ENCODE measurements at regions not wholly inside any gene's neighbourhood (a gene's known extent, or its start where the extent isn't known, plus 50 kb on each side); places are given as distances from the start of the nearest gene placed in this dataset.

DNA sequence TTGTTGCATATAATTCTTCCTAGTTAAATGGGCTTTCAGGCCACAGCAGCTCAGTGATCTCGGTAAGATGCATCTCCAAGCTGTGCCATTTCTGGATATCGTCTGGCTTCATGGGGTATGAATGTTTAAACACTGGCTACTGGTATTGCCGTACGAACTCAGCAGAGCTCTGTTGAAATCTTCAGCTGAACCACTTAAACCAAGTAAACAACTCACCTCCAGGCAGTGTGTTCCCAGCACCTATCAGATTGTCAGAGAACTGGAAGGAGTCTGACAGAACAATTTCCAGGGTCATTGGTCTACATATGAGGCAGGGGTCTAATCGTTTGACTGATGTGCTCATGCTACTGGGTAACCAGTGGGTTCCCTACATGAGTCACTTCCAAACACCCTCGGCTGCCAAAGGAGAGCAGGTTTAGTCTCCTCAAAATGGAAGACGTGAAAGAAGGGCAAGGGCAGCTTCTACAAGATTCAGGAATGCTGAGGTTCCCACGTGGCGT, 93.2 kb upstream of the BMAL1 start (continued):
- TF ChIP-seq FOSL1 (IDR thresholded peaks at IDR 0.05; ENCODE audit: insufficient read depth, low read depth, low read length), result no peak

DNA sequence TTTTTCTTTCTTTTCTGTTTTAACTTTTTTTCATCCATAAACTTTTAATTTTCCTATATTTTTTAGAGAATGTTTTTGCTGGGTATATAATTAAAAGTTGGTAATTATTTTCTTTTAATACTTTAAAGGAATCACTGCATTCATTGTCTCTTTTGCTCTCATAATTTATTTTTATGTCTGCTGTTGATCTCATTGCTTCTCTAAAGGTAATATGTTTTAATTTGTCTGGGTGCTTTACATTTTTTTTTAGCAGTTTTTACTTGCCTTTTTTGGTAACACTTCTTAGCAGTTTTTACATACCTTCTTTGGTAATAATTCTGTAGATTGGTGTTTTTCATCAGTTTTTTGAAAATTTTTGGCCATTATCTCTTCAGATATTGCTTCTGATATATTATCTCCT, 89.4 kb upstream of the BMAL1 start:
- H2BK12ac ChIP-seq (ENCODE audit: low read depth, low read length), result no peak overlapping the region
- H4K91ac ChIP-seq (replicated peaks; ENCODE audit: insufficient read length, low read length), result no peak overlapping the region
- H3K14ac ChIP-seq (ENCODE audit: insufficient read length), result no peak overlapping the region
- H3K79me1 ChIP-seq (ENCODE audit: low read depth, low read length), result no peaks in the 10 kb centered on the region
- no peak overlapping the region for H2BK20ac ChIP-seq (ENCODE audit: low read length)
- POLR2A ChIA-PET (ENCODE audit: partially characterized antibody), result no interaction called here
- DNase-seq (ENCODE audit: low read depth in 1 of 2, low spot score in 2 of 2), result no peak
- no peak overlapping the region for H3K27ac ChIP-seq (ENCODE audit: low read depth, low read length)
- H4K8ac ChIP-seq (ENCODE audit: extremely low read depth, insufficient read depth, low read length), result no peak overlapping the region
- no peak for TF ChIP-seq CBX8 (IDR thresholded peaks at IDR 0.05; ENCODE audit: borderline replicate concordance, low read depth, low read length)
- TF ChIP-seq, protein P1, sequence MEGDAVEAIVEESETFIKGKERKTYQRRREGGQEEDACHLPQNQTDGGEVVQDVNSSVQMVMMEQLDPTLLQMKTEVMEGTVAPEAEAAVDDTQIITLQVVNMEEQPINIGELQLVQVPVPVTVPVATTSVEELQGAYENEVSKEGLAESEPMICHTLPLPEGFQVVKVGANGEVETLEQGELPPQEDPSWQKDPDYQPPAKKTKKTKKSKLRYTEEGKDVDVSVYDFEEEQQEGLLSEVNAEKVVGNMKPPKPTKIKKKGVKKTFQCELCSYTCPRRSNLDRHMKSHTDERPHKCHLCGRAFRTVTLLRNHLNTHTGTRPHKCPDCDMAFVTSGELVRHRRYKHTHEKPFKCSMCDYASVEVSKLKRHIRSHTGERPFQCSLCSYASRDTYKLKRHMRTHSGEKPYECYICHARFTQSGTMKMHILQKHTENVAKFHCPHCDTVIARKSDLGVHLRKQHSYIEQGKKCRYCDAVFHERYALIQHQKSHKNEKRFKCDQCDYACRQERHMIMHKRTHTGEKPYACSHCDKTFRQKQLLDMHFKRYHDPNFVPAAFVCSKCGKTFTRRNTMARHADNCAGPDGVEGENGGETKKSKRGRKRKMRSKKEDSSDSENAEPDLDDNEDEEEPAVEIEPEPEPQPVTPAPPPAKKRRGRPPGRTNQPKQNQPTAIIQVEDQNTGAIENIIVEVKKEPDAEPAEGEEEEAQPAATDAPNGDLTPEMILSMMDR (IDR thresholded peaks at IDR 0.05; ENCODE audit: control extremely low read depth in 1 of 3, insufficient read depth in 1 of 3, low read depth in 1 of 3, low read length in 3 of 3), result no peak
- TF ChIP-seq GTF2F1 (IDR thresholded peaks at IDR 0.05; ENCODE audit: borderline replicate concordance, low read depth, low read length), result no peak
- TF ChIP-seq KDM4A (IDR thresholded peaks at IDR 0.05; ENCODE audit: low read depth, low read length, severe bottlenecking), result no peak
- TF ChIP-seq CEBPB (IDR thresholded peaks at IDR 0.05; ENCODE audit: low read depth, low read length), result no peak
- TF ChIP-seq RAD21 (IDR thresholded peaks at IDR 0.05 in 1 of 2, conservative IDR thresholded peaks at IDR 0.05 in 1 of 2; ENCODE audit: low read depth in 2 of 2, low read length in 2 of 2), result no peak
- H3K4me1 ChIP-seq (replicated peaks in 1 of 4; ENCODE audit: control insufficient read depth in 3 of 4, insufficient read depth in 4 of 4, low read length in 3 of 4), result no peaks in the 10 kb centered on the region
- CTCF ChIA-PET (ENCODE audit: partially characterized antibody), result no interaction called here
- no peak overlapping the region for H3K9ac ChIP-seq (replicated peaks in 1 of 4; ENCODE audit: extremely low read depth in 1 of 4, low read depth in 3 of 4, low read length in 3 of 4)
- H3K23me2 ChIP-seq (ENCODE audit: low read depth, low read length), result no peaks in the 10 kb centered on the region
- no peak overlapping the region for H3K56ac ChIP-seq (replicated peaks; ENCODE audit: insufficient read length, low read depth, low read length)
- H3K18ac ChIP-seq (ENCODE audit: extremely low read depth, low read length), result no peak overlapping the region
- H3K4me3 ChIP-seq (ENCODE audit: extremely low read depth in 1 of 4, insufficient read depth in 2 of 4, low read depth in 3 of 4, low read length in 4 of 4), result no peak overlapping the region
- H3K23ac ChIP-seq (ENCODE audit: insufficient read length), result no peak overlapping the region
- no peak overlapping the region for H2AFZ ChIP-seq (ENCODE audit: low read length)
- no peaks in the 10 kb centered on the region for H3K36me3 ChIP-seq (ENCODE audit: control insufficient read depth in 2 of 4, insufficient read depth in 4 of 4, low read length in 3 of 4)
- no peaks in the 10 kb centered on the region for H3K79me2 ChIP-seq (ENCODE audit: control insufficient read depth in 1 of 2, insufficient read depth in 2 of 2, low read length in 2 of 2)
- H4K20me1 ChIP-seq (replicated peaks in 1 of 2; ENCODE audit: control insufficient read depth in 1 of 2, insufficient read depth in 2 of 2, low read length in 2 of 2), result no peaks in the 10 kb centered on the region
- no peak overlapping the region for H2BK5ac ChIP-seq (ENCODE audit: low read depth, low read length)
- no peak overlapping the region for H2BK120ac ChIP-seq (replicated peaks; ENCODE audit: low read depth, low read length)
- H2AK5ac ChIP-seq (ENCODE audit: low read depth, low read length), result no peak overlapping the region
- no peak overlapping the region for H2BK15ac ChIP-seq (ENCODE audit: low read length)
- peaks cover 11 to 14% of the 10 kb centered on the region in 2 experiments; a peak in 2 of 4 replicates for H3K9me3 ChIP-seq (ENCODE audit: insufficient read depth in 2 of 2, low read depth in 1 of 2, low read length in 1 of 2)
- no peak overlapping the region for H4K5ac ChIP-seq (ENCODE audit: insufficient read length, low read depth, low read length)
- H3K27me3 ChIP-seq (replicated peaks in 1 of 4; ENCODE audit: control insufficient read depth in 3 of 4, extremely low read depth in 1 of 4, insufficient read depth in 3 of 4, low read length in 3 of 4), result no peaks in the 10 kb centered on the region
- no peak overlapping the region for H3K4ac ChIP-seq (replicated peaks; ENCODE audit: insufficient read length, low read depth, low read length)
- no peak for FAIRE-seq
- H3K4me2 ChIP-seq (ENCODE audit: insufficient read depth in 1 of 2, low read depth in 2 of 2, low read length in 2 of 2), result no peak overlapping the region
